ENCODE measurements at regions not wholly inside any gene's neighbourhood (a gene's known extent, or its start where the extent isn't known, plus 50 kb on each side); places are given as distances from the start of the nearest gene placed in this dataset.
"Not testable (repeated sequence)": the region's sequence is repeated elsewhere in the genome, so short reads cannot be mapped to it uniquely, and the experiment has no call there.

DNA sequence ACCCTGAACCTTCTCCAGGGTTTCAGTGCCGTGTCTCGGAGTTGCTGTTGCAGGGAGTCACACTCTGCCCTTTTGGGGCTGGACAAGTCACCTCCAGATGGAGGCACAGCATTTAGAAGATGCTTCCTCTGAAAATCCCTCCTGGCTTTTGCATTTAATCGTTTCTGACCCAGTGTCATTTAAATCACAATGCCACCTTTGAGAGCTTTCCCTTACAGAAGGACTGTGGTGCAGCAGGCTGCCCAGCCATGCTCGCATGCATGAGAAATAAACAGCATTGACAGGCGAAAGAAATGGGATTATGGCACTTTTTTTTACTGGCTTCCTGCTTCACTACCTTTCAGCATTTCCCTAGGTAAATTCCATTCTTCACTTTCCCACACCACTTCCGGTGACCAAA, 113.4 kb upstream of the DYRK2 start:
- no peak for DNase-seq (ENCODE audit: low spot score)

DNA sequence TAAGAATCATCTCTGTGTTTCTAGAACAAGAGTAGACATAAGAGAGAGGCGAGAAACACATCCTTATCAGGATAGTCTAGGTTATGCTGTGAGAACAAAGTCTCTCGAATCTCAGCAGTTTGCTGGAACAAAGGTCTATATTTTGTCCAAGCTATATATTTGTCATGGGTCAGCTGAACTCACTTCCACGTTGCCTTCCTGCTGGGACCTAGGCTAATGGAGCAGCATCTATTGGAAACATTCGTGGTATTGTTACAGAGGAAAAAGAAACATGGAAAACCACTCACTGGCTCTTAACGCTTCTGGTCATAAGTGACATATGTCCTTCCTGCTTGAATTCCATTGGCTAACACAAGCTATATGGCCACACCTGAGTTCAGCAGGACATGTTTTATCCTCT, 112.6 kb upstream of the DYRK2 start:
- no peak for DNase-seq (ENCODE audit: low spot score)

- DNase-seq (ENCODE audit: low spot score) = no peak
Observed at GRCh38 chr12:67539329-67539728, 109.2 kb upstream of the DYRK2 start.

GRCh38 chr12:67539946-67540345, 108.6 kb upstream of the DYRK2 start:
- DNase-seq (ENCODE audit: low spot score) = no peak

GRCh38 chr12:67540920-67541624, 107.5 kb upstream of the DYRK2 start:
- DNase-seq (ENCODE audit: low spot score) = no peak

- DNase-seq (ENCODE audit: low spot score) = no peak
Observed at GRCh38 chr12:67541625-67541991, 106.9 kb upstream of the DYRK2 start.

DNA sequence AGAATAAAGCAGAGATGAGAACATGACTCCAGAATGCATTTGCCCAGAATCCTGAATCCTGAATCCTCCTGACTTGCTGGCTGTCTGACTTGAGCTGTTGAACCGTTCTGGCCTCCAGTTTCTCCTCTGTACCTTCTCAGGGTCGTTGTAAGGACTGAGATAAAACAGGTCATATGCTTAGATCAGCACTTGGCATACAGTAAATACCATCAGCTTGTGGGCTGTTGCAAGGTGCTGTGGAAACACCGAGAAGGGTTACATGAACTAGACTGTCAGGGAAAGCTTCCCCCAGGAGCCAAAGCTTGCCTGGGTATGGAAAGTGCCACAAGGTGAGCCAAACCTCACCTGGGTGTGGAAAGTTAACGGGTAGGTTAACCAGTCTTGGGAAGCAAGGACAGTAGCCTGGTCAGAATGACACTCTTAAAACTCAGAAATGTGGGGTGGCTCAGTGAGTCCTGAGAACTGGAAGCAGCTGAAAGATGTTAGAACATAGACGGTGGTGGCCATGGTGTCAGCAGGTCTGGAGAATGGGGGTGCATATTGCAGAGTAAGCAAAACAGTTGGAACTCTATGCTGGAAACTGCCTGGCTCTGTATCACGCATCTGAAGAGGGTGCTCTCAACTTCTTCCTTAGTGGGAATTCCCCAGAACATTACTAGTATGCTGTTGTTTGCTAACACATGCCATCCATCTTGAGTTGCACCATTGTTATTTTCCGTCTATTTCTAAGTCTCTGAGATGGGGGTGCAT, 105.3 kb upstream of the DYRK2 start:
- no peak for DNase-seq (ENCODE audit: low spot score)

DNA sequence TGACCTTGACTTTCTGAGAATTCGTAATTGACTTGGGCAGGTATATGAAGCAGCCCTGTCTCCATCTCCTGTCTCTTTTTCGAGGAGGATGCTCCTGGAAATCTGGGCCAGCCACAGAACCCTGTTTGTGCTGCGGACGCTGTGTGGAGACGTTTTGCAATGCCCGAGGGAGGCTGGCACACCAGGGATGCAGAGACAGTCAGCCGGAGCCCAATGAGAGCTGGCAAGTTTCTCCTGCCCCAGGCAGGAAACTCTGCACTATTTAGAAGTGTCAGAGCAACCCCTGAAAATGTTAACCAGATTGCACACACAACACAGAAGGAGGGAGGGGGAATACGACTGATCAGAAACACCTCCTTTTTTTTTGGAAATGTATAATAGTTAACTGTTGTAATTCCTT, 103.2 kb upstream of the DYRK2 start:
- DNase-seq (ENCODE audit: low spot score) = no peak

DNA sequence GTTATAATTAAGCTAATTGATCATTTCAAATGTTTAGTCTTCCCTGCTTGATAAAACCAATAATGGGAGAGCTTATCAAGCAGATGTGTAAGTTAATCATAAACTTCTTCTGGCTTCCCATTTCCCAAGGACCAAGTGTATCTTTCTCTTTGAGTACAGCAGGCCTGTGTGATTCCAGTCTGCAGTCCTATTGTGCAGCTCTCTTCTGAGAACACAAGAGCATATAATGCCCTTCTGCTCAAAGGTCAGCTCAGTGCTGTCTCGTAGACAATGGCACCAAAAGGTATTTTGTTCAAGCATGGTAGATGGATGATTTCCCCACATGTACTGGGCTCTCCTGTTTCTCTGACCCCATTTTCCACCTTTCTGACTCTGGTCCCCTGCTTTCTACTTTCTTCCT, 101.8 kb upstream of the DYRK2 start:
- DNase-seq (ENCODE audit: low spot score) = no peak

- not testable (repeated sequence) for DNase-seq (ENCODE audit: low spot score)
Observed at GRCh38 chr12:67555075-67555717, 93.3 kb upstream of the DYRK2 start.

DNA sequence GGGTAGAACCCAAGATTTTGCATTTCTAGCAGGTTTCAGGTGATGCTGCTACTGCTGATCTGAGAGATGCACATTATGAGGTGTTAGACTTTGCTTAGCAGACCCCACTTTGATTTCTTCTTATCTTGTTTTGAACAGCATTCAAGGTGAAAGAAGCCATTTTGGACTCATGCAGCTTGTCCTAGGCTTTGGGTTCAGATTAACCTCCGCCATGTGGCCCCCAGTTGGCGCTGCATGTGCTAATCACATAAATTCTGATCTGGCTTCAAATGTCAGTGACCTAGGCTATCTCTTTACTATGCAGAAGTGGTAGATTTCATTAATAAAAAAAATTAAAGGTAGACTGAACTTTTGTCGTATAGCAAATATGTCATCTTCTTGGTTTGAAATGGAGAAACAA, 89.8 kb upstream of the DYRK2 start:
- DNase-seq (ENCODE audit: low spot score) = no peak

- DNase-seq (ENCODE audit: low spot score) = no peak
Observed at GRCh38 chr12:67559751-67560150, 88.8 kb upstream of the DYRK2 start.

GRCh38 chr12:67562513-67563287, 85.8 kb upstream of the DYRK2 start:
- DNase-seq (ENCODE audit: low spot score) = no peak

DNA sequence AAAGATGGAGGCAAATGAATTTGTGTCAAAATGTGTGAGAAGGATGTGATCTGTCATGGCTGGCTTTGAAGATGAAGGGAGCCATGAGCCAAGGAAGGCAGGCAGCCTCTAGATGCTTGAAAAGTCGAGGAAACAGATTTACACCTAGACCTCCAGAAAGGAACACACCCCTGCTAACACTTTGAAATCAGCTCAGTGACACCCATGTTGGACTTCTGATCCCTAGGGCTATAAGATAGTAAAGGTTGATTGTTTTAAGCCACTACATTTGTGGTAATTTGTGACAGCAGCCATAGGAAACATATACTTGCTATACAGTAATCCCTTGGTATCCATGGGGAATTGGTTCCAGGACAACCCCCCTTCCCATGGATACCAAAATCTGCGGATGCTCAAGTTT, 80.5 kb upstream of the DYRK2 start:
- DNase-seq (ENCODE audit: low spot score) = no peak

GRCh38 chr12:67572492-67572891, 76.1 kb upstream of the DYRK2 start:
- no peak for DNase-seq (ENCODE audit: low spot score)

GRCh38 chr12:67573566-67573965, 75.0 kb upstream of the DYRK2 start:
- DNase-seq (ENCODE audit: low spot score) = no peak

GRCh38 chr12:67578976-67579661, 69.4 kb upstream of the DYRK2 start:
- no peak for DNase-seq (ENCODE audit: low spot score)

GRCh38 chr12:67579662-67580003, 68.9 kb upstream of the DYRK2 start:
- DNase-seq (ENCODE audit: low spot score) = no peak

DNA sequence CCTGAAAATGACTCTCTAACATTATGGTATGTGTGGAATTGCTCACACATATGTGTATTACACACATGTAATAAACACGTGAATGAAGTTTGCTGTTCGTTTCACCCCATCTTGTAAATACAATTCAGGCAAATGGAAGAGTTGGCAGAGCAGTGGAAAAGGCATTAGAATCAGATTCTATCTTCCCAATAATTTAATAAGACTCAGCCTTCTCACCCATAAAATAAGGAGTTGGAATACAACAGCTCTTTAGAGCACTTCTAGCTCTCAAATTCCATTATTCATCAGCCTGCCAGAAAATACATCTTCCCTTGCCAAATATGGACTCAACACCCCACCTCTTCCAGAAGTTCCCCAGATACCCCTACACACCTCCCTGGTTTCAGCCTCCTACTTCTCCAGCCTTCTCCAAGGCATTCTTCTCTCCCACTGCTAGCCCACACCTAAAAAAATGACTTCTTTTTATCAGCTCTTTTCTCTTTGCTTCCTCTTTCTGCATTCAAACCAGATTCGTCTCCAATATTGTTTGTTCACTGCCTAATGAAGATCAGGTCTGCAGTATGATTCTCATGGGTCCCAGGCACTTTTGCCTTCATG, 66.2 kb upstream of the DYRK2 start:
- DNase-seq (ENCODE audit: low spot score) = no peak

- no peak for DNase-seq (ENCODE audit: low spot score)
Observed at GRCh38 chr12:67582844-67583243, 65.7 kb upstream of the DYRK2 start.

GRCh38 chr12:67586951-67587350, 61.6 kb upstream of the DYRK2 start:
- no peak for DNase-seq (ENCODE audit: low spot score)

GRCh38 chr12:67589078-67589477, 59.5 kb upstream of the DYRK2 start:
- DNase-seq (ENCODE audit: low spot score) = no peak
